Suprapubic skin (tissue), 4 donors: ENCODE measurements at regions not wholly inside any gene's neighbourhood (a gene's known extent, or its start where the extent isn't known, plus 50 kb on each side); places are given as distances from the start of the nearest gene placed in this dataset.

ENCODE experiments used
- DNase-seq, 2 donors: peaks; one replicate each; pipeline ENCODE4 v3.0.0-alpha.2; 2019; ENCODE audit warnings: low spot score in 2 of 2
- H3K27ac ChIP-seq: fragments of 200-600 bp; sonication (generic); one replicate; pipeline ENCODE4 v1.5.1; 2019
- H3K27me3 ChIP-seq: fragments of 200-600 bp; sonication (generic); one replicate; pipeline ENCODE4 v1.5.1; 2019
- H3K36me3 ChIP-seq: fragments of 200-600 bp; sonication (generic); one replicate; pipeline ENCODE4 v1.5.1; 2019
- H3K4me1 ChIP-seq: fragments of 200-600 bp; sonication (generic); one replicate; pipeline ENCODE4 v1.5.1; 2019
- H3K4me3 ChIP-seq: fragments of 200-600 bp; sonication (generic); one replicate; pipeline ENCODE4 v1.5.1; 2019; ENCODE audit warnings: mild to moderate bottlenecking
- H3K9me3 ChIP-seq: fragments of 200-600 bp; sonication (generic); one replicate; pipeline ENCODE4 v1.5.1; 2019
- CTCF ChIP-seq, 2 donors: fragments of 200-600 bp in 1 of 2; fragments of 450-650 bp in 1 of 2; sonication (generic) in 1 of 2; IDR thresholded peaks; one replicate each; pipeline ENCODE4 v1.5.1; 2016 to 2019; ENCODE audit warnings: antibody characterized with exemption in 2 of 2, mild to moderate bottlenecking in 1 of 2, moderate library complexity in 1 of 2
- EP300 ChIP-seq: sonication (generic); formaldehyde crosslinking; IDR thresholded peaks from one replicate; pipeline ENCODE4 v1.6.1; 2017; ENCODE audit warnings: antibody characterized with exemption
- POLR2A ChIP-seq, 2 donors: fragments of 450-650 bp; IDR thresholded peaks; one replicate each; pipeline ENCODE4 v1.6.1; 2017; ENCODE audit warnings: antibody characterized with exemption in 2 of 2, mild to moderate bottlenecking in 2 of 2, moderate library complexity in 2 of 2
- POLR2AphosphoS5 ChIP-seq, 3 donors: sonication (generic); formaldehyde crosslinking; IDR thresholded peaks; one replicate each; pipeline ENCODE4 v1.6.1; 2017; ENCODE audit warnings: antibody characterized with exemption in 3 of 3
- WGBS: methylation state at CpG from one replicate; pipeline ENCODE4 v1.1.5; 2018; 5-methylcytosine and 5-hydroxymethylcytosine counted together

- Histone ChIP-seq H3K4me1 (no peaks in the 10 kb centered on the region), H3K36me3 (no peaks in the 10 kb centered on the region), H3K27me3 (peaks cover 2% of the 10 kb centered on the region), H3K9me3 (no peaks in the 10 kb centered on the region), H3K4me3 (no peak overlapping the region), H3K27ac (no peak overlapping the region)
- WGBS = 92% methylated on average over 8 of the region's 8 CpGs
- no peak for DNase-seq
- TF ChIP-seq EP300 (no peak), CTCF (IDR thresholded peaks at IDR 0.05) (no peak), POLR2A (IDR thresholded peaks at IDR 0.05) (no peak), POLR2AphosphoS5 (IDR thresholded peaks at IDR 0.05) (no peak)
Observed at GRCh38 chr2:121120411-121120810, 164.6 kb downstream of the TFCP2L1 start.

GRCh38 chr2:121120991-121121390 is 164.0 kb downstream of the TFCP2L1 start:
- H3K4me1 ChIP-seq = no peaks in the 10 kb centered on the region
- peaks cover 2% of the 10 kb centered on the region for H3K27me3 ChIP-seq
- H3K4me3 ChIP-seq = no peak overlapping the region
- TF ChIP-seq POLR2AphosphoS5 (IDR thresholded peaks at IDR 0.05) (no peak), POLR2A (IDR thresholded peaks at IDR 0.05) (no peak), CTCF (IDR thresholded peaks at IDR 0.05) (no peak), EP300 (no peak)
- no peaks in the 10 kb centered on the region for H3K36me3 ChIP-seq
- 76% methylated on average over 8 of the region's 8 CpGs for WGBS
- DNase-seq = peak in 1 of 2 donors; percentile 66
- no peaks in the 10 kb centered on the region for H3K9me3 ChIP-seq
- no peak overlapping the region for H3K27ac ChIP-seq

DNA sequence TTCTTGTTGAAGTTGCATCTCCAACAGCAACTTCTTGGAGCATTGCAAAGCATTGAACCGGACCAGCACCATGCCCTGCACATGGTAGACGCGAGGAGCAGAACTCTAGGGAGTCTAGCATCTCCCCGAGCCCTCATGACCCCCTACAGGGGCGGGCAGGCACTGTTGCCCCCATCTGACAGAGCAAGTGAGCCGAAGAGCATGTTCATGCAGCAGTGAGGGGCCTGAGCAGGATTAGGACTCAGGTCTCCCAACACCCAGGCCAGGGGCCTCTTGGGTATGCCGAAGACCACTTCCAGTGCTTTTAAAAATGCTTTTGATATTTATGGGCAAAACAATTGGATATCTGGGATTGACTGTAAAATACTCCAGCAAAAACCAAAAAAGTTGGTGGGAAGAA is 163.3 kb downstream of the TFCP2L1 start:
- no peaks in the 10 kb centered on the region for H3K36me3 ChIP-seq
- peaks cover 2% of the 10 kb centered on the region for H3K27me3 ChIP-seq
- H3K9me3 ChIP-seq = no peaks in the 10 kb centered on the region
- DNase-seq = peak in 1 of 2 donors; percentile 71
- no peaks in the 10 kb centered on the region for H3K4me1 ChIP-seq
- WGBS = 86% methylated on average over 6 of the region's 7 CpGs
- TF ChIP-seq CTCF (IDR thresholded peaks at IDR 0.05) = no peak
- no peak for TF ChIP-seq EP300
- no peak for TF ChIP-seq POLR2AphosphoS5 (IDR thresholded peaks at IDR 0.05)
- no peak for TF ChIP-seq POLR2A (IDR thresholded peaks at IDR 0.05)
- H3K4me3 ChIP-seq = no peak overlapping the region
- no peak overlapping the region for H3K27ac ChIP-seq

DNA sequence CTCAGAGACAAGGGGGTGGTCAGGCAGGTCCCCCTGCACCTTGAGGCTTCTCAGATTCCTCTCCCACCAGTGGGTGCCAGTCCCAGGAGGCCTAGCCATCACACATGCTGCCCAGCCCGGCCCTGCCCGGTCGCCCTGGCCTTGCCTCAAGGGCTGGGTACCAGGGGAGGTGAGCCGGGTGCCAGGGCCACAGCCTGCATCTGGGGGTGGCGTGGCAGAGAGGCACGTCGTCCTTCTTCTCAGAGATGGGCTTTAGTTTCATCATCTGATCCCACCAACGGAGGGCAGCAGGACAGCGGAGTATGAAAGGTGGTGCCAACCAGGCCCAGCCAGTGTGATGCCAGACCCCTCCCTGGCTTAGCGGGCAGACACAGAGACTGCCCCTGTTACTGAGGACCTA is 161.7 kb downstream of the TFCP2L1 start:
- H3K4me1 ChIP-seq = no peaks in the 10 kb centered on the region
- 100% methylated on average over 1 of the region's 10 CpGs for WGBS
- H3K4me3 ChIP-seq = no peak overlapping the region
- H3K27ac ChIP-seq = no peak overlapping the region
- peak in 1 of 2 donors; percentile 75 for DNase-seq
- TF ChIP-seq POLR2AphosphoS5 (IDR thresholded peaks at IDR 0.05) = no peak
- TF ChIP-seq POLR2A (IDR thresholded peaks at IDR 0.05) = no peak
- no peak for TF ChIP-seq EP300
- TF ChIP-seq CTCF (IDR thresholded peaks at IDR 0.05) = no peak
- H3K9me3 ChIP-seq = no peaks in the 10 kb centered on the region
- H3K36me3 ChIP-seq = no peaks in the 10 kb centered on the region
- peaks cover 2% of the 10 kb centered on the region for H3K27me3 ChIP-seq

DNA sequence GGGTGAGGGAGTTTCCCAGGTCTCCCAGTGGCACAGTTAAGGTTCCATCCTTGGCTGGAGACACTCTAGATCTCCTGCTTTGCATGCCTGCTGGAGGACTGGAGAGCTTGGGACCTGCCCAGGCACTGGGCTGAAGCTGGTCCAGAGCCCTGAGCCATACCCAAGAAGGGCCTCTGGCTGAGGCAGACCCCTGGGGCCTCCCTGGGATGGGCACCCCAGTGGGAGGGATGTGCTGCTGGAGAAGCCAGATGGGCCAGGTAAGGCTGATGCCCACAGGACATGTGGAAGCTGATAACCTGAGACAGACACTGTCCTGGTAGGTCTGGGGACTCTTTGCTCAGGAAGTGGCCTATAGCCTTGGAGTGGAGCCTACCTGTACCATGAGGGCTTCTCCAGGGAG is 160.7 kb downstream of the TFCP2L1 start:
- Histone ChIP-seq H3K4me3 (no peak overlapping the region), H3K27me3 (peaks cover 2% of the 10 kb centered on the region), H3K4me1 (no peaks in the 10 kb centered on the region), H3K9me3 (no peaks in the 10 kb centered on the region), H3K36me3 (no peaks in the 10 kb centered on the region), H3K27ac (no peak overlapping the region)
- no peak for DNase-seq
- TF ChIP-seq EP300 (no peak), POLR2AphosphoS5 (IDR thresholded peaks at IDR 0.05) (no peak)

GRCh38 chr2:121125350-121125749 is 159.7 kb downstream of the TFCP2L1 start:
- no peak overlapping the region for H3K4me3 ChIP-seq
- no peak overlapping the region for H3K27ac ChIP-seq
- DNase-seq = no peak
- H3K36me3 ChIP-seq = no peaks in the 10 kb centered on the region
- H3K4me1 ChIP-seq = peaks cover 9% of the 10 kb centered on the region
- WGBS = 75% methylated on average over 1 of the region's 1 CpG
- TF ChIP-seq POLR2A (IDR thresholded peaks at IDR 0.05) (no peak), POLR2AphosphoS5 (IDR thresholded peaks at IDR 0.05) (no peak), EP300 (no peak), CTCF (IDR thresholded peaks at IDR 0.05) (no peak)
- H3K27me3 ChIP-seq = peaks cover 2% of the 10 kb centered on the region
- H3K9me3 ChIP-seq = no peaks in the 10 kb centered on the region
